HEK293T (cell line): ENCODE measurements at regions not wholly inside any gene's neighbourhood (a gene's known extent, or its start where the extent isn't known, plus 50 kb on each side); places are given as distances from the start of the nearest gene placed in this dataset.

ENCODE experiments used
- ELF4 ChIP-seq: fragments of 450-650 bp; IDR thresholded peaks from 2 replicates; pipeline ENCODE4 v1.6.1; 2017; ENCODE audit warnings: antibody characterized with exemption
- FOXA1 ChIP-seq: fragments of 450-650 bp; IDR thresholded peaks from 2 replicates; pipeline ENCODE4 v1.6.1; 2016; ENCODE audit warnings: mild to moderate bottlenecking
- HDGF ChIP-seq: fragments of 450-650 bp; IDR thresholded peaks from 2 replicates; pipeline ENCODE4 v1.6.1; 2017; ENCODE audit warnings: antibody characterized with exemption, borderline replicate concordance
- LEF1 ChIP-seq: fragments of 450-650 bp; IDR thresholded peaks from 2 replicates; pipeline ENCODE4 v1.6.1; 2017; ENCODE audit warnings: mild to moderate bottlenecking, borderline replicate concordance
- SP1 ChIP-seq: fragments of 450-650 bp; IDR thresholded peaks from 2 replicates; pipeline ENCODE4 v1.6.1; 2017
- SUZ12 ChIP-seq: fragments of 450-650 bp; IDR thresholded peaks from 2 replicates; pipeline ENCODE4 v1.6.1; 2016; ENCODE audit warnings: mild to moderate bottlenecking

DNA sequence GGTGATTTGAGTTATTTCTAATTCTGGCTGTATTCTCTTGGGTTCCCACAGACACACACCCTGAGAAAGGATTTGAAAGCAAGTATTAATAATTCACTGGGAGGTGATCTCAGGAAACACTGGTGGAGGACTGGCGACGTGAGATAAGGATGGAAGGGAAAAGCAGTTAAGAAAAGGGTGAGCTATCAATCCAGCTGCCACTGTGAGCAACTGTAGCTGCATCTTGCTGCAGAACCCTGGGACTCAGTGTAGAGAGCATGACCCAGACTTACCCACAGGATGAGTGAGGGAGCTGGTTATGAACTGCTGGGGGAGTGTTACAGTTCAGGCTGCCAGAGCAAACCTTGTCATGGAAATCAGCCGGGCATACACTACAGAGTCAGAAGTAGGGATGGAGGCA lies 71.9 kb downstream of the RESF1 start:
- TF ChIP-seq FOXA1 (no peak), SP1 (no peak), LEF1 (no peak), ELF4 (no peak), SUZ12 (no peak), HDGF (no peak)
